HG03378 (cell line): ENCODE measurements at regions not wholly inside any gene's neighbourhood (a gene's known extent, or its start where the extent isn't known, plus 50 kb on each side); places are given as distances from the start of the nearest gene placed in this dataset.
"Not testable (repeated sequence)": the region's sequence is repeated elsewhere in the genome, so short reads cannot be mapped to it uniquely, and the experiment has no call there.

ENCODE experiments used
- ATAC-seq: cut with Tn5 transposase; IDR thresholded peaks from one replicate; pipeline ENCODE4 v1.9.1; 2021; ENCODE audit warnings: mild to moderate bottlenecking, moderate library complexity; ENCODE audit not compliant: unreplicated experiment

GRCh38 chr9:107842530-107842929 is 353.0 kb upstream of the KLF4 start:
- ATAC-seq: no peak

DNA sequence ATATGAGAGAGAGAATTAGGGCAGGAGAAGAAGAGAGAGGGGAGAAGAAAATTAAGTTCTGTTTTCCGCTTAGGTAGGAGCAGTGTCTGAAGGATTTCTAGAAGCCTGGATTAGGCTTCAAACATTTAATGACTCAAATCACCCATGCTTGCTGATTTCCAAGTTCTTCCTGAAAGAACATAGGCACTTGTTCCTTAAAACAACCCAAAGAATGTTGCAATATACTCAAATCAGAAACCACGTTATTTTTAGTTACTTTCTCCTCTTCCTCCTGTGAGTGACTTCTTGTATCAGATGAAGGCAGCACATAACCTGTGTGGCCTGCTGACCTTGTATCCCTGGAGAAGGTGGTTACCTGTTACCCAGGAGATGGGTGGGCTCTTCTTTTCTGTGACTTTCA is 351.5 kb upstream of the KLF4 start:
- ATAC-seq: no peak

- no peak for ATAC-seq
These were observed 349.8 kb upstream of the KLF4 start for GRCh38 chr9:107839371-107839770.

GRCh38 chr9:107838766-107839165 is 349.2 kb upstream of the KLF4 start:
- ATAC-seq: no peak

DNA sequence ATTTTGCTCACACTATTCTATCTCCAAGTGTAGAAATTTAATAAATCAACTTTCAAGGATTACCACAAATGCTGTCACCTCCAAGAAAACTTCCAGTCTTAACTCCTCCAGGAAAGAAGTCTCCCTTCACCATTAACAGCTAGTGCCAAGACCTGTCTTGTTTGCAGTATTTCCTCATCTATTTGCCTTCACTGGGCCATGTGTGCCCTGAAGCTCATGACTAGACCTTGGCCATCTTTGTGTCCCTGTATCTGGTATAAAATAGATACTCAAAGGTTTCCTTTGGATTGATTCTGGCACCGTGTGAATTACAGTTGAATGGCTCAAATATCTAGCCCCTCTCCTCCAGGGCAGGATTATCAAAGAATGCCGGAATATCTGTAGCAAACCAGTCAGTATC is 346.7 kb upstream of the KLF4 start:
- no peak for ATAC-seq

DNA sequence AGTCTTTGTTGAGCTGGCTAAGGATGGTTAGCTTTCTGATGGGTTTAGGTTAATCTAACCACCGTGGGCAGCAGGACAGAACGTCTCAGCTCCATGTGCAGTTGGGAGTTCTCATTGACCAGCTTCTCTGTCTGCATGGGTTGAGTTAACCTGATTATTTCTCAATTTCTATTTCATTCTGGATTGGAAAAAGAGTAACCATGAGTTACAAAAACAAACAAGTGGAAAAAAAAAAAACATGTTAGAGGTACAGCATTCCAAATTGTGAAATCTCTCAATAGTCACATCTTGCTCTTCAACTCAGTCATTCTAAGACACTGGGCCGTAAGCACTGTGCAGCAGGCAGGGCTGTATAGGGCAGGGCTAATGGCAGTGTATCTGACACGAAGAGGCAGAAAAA is 343.7 kb upstream of the KLF4 start:
- no peak for ATAC-seq

DNA sequence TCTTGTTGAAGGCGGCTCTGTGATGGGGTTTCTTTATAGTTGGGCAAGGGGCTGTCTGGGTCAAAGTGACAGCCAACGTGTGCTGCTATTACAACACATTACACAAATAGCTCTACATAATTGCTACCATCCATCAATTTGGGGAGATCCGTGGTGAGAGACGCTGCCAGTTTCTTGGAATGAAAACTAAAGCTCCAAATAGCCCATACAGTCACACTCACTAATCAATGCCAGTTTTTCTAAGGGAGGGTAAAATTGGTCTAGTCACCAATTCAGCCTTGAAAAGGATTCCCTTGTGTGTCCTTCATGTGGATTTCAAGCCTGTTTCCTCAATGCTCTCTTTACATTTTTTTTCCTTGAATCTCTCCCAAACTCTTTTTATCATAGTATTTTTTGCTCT is 343.3 kb upstream of the KLF4 start:
- ATAC-seq: no peak

DNA sequence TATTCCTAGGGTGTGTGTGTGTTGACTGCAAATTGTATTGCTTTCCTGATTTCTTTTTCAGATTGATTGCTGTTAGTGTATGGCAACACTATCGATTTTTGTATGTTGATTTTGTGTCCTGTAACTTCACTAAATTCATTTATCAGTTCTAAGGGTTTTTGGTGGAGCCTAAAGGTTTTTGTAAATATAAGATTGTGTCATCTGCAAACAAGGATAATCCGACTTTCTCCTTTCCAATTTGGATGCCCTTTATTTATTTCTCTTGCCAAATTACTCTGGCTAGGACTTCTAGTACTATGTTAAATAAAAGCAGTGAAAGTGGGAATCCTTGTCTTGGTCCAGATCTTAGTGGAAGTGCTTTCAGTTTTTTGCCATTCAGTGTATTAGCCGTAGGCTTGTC is 340.9 kb upstream of the KLF4 start:
- ATAC-seq: no peak

GRCh38 chr9:107827884-107828283 is 338.3 kb upstream of the KLF4 start:
- ATAC-seq: no peak

DNA sequence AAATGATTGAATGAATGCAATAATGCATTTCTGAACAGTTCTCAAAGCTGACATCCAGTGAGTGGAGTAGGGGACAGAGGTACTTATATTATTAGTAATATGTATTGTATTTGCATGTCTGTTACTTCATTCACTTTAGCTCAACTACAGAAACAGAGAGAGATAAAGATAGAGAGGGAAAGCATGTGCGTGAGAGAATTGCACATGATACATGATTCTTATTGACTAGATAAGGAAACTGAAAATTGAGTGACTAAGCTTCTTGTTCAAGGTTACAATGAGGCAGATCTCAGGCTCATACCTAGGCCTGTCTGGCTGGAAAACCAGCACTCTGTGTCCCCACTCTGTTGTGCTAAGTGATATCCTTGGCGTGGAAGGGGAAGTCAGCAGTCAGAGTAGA is 337.7 kb upstream of the KLF4 start:
- ATAC-seq: peak; percentile 72

DNA sequence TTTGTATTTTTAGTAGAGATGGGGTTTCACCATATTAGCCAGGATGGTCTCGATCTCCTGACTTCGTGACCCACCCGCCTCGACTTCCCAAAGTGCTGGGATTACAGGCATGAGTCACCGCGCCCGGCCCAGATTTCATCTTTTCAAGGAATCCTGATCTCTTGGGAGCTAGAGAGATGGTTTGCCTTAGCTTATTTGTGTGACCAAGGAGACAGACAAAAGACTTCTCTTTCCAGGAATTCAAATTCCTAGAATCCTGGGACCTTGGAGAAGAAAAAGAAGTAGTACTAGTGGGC is 337.1 kb upstream of the KLF4 start:
- ATAC-seq: not testable (repeated sequence)

GRCh38 chr9:107824556-107824955 is 335.0 kb upstream of the KLF4 start:
- no peak for ATAC-seq

- ATAC-seq: no peak
These were observed 330.4 kb upstream of the KLF4 start for GRCh38 chr9:107819772-107820565.

- ATAC-seq: not testable (repeated sequence)
These were observed 328.9 kb upstream of the KLF4 start for GRCh38 chr9:107818503-107818829.

DNA sequence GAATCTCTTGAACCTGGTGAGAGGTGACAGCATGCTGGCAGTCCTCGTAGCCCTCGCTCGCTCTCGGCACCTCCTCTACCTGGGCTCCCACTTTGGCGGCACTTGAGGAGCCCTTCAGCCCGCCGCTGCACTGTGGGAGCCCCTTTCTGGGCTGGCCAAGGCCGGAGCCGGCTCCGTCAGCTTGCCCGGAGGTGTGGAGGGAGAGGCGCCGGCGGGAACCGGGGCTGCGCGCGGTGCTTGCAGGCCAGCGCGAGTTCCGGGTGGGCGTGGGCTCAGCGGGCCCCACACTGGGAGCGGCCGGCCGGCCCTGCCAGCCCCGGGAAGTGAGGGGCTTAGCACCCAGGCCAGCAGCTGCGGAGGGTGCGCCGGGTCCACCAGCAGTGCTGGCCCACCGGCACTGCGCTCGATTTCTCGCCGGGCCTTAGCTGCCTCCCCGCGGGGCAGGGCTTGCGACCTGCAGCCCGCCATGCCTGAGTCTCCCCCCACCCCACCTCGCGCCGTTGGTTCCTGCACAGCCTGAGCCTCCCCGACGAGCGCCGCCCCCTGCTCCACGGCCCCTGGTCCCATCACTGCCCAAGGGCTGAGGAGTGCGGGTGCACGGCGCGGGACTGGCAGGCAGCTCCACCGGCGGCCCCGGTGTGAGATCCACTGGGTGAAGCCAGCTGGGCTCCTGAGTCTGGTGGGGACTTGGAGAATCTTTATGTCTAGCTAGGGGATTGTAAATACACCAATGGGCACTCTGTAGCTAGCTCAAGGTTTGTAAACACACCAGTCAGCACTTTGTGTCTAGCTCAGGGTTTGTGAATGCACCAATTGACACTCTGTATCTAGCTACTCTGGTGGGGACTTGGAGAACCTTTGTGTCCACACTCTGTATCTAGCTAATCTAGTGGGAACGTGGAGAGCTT is 328.3 kb upstream of the KLF4 start:
- not testable (repeated sequence) for ATAC-seq

DNA sequence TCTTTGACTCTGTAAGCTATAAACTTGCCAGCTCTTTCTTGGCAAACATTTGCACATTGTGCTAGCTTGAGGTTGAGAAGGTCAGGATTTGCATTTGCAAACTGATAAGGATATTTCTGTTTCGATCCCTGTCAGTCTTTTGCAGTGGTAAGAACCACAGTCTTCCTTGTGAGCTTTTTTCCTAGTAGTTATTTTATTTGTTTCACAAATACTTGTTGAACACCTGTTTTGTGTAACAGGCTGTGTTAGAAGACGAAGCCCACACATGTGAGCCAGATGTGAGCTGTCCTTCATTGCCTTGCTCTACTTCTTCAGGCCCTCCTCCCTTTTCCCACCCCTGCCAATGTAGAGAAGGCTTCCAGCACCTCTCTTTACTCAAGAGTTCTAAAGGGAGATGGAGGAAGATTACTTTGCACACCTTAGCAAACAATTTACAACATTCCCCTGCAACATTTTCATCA is 327.0 kb upstream of the KLF4 start:
- no peak for ATAC-seq

DNA sequence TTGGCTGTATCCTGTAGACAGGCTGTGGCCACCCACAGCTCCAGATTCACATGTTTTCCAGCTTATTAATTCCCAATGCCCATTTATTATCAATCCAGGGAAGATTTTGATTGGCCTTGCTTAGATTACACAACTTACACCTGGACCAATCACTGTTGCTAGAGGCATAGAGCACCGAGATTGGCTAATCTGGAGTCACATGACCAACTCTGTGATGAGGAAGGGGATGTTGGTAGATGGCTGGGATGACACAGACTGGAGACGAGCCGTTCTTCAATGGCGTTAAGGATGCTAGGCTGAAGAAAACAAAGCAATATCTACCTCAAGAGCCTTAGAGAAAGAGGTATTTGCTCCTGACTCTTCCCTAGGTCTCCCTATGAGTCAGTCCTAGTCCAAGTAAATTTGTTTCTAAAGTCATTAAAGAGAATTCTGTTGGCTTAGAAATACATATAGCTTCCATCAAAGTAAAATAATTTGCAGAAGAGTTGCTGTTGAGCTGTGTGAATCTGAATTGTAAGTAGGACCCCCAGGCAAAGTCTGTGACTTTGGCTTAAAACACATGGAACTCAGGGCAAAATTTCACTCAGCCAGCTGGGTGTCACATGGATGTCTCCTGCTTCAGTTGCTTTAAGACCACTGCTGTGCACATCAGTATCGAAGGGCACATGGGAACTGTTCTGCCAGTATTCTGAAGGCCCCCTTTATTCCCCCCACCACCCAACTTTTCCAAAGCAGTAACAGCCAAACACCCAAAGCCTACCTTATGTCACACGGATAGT is 326.4 kb upstream of the KLF4 start:
- no peak for ATAC-seq

- no peak for ATAC-seq
These were observed 323.7 kb upstream of the KLF4 start for GRCh38 chr9:107813287-107813686.

- no peak for ATAC-seq
These were observed 320.9 kb upstream of the KLF4 start for GRCh38 chr9:107810461-107810961.

DNA sequence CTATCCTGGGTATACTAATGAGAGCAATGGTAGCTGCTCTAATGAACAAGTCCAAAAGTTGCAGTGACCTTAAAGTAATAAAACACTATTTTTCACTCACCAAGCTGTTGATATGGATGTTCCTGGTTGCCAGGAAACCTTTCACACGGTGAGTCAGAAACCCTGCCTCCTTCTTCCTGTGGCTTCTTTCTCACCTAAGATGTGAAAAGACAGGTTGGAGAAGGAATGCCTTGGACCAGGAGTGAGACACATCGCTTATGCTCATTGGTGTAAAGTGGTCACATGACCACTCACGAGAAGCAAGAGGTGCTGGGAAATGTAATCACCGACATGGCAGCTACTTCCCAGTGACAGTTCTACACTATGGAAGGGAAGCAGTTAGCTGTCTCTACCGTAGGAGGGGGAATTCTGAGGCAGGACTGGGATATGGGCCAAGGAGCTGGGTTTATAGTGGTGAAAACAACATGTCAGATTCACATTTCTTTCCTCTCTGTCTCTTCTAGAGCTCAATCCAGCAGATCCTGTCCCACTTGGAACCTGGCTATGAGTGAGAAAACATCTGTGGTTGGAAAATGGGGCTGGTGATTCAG is 320.4 kb upstream of the KLF4 start:
- no peak for ATAC-seq

DNA sequence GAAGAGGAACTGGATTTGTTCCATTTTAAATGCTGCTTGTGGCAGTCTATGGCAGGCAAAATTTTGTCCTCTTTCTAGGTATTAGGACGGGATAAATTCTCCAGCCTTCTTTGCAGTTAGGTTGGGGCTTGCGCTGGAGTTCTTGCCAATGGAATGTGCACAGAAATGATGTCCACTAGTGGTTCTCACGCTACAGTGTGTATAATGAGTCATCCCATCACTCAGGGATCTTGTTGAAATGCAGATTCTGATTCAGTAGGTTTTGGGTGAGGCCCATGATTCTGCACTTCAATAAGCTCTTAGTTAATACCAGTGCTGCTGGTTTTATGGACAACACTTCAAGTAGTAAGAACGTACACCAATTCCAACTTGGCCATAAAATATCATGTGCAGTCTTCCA is 317.6 kb upstream of the KLF4 start:
- no peak for ATAC-seq
